HFFc6 (cell line): ENCODE measurements at regions not wholly inside any gene's neighbourhood (a gene's known extent, or its start where the extent isn't known, plus 50 kb on each side); places are given as distances from the start of the nearest gene placed in this dataset.

Experiments used
- DNase-seq: peaks from one replicate; pipeline ENCODE4 v3.0.0-alpha.2; 2018
- H3K27ac Mint-ChIP-seq: 2 replicates; pipeline ENCODE4 v1.8.0; 2020; ENCODE audit warnings: mild to moderate bottlenecking, mixed read lengths
- H3K27me3 Mint-ChIP-seq: 2 replicates; pipeline ENCODE4 v1.8.0; 2021; ENCODE audit warnings: mild to moderate bottlenecking, moderate library complexity, mixed read lengths; ENCODE audit not compliant: insufficient read depth
- H3K36me3 Mint-ChIP-seq: 2 replicates; pipeline ENCODE4 v1.8.0; 2021; ENCODE audit warnings: low read depth, mixed read lengths
- H3K4me1 Mint-ChIP-seq: 2 replicates; pipeline ENCODE4 v1.8.0; 2020; ENCODE audit warnings: low read depth, mixed read lengths
- H3K4me3 Mint-ChIP-seq: 2 replicates; pipeline ENCODE4 v1.8.0; 2020; ENCODE audit warnings: mild to moderate bottlenecking, moderate library complexity, mixed read lengths
- H3K9me3 Mint-ChIP-seq: 2 replicates; pipeline ENCODE4 v1.8.0; 2020; ENCODE audit warnings: mild to moderate bottlenecking, mixed read lengths
- TF ChIP-seq, protein P1 (sequence below): fragments of 200-600 bp; sonication (generic); IDR thresholded peaks from 2 replicates; pipeline ENCODE4 v1.5.0; 2021; ENCODE audit warnings: antibody characterized with exemption, mild to moderate bottlenecking

DNA sequence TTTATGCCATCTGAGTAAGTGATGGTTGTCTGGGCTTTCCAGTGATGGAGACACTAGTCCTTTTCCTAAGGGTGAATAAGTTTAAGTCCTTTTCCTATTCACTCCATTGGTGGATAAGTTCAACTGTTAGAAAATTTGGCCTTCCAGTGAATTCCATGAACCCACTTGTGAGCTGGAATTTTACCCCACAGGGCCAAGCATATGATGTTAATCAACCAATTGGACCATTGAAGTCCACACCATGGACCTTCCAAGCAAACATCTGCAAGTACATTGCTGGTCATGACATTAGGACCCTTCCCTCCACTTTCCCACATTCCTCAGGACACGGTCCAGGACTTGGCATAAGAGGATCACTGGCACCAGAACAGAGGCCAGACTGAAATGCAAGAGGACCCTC, 381.4 kb downstream of the RPS24 start:
- TF ChIP-seq, protein P1, sequence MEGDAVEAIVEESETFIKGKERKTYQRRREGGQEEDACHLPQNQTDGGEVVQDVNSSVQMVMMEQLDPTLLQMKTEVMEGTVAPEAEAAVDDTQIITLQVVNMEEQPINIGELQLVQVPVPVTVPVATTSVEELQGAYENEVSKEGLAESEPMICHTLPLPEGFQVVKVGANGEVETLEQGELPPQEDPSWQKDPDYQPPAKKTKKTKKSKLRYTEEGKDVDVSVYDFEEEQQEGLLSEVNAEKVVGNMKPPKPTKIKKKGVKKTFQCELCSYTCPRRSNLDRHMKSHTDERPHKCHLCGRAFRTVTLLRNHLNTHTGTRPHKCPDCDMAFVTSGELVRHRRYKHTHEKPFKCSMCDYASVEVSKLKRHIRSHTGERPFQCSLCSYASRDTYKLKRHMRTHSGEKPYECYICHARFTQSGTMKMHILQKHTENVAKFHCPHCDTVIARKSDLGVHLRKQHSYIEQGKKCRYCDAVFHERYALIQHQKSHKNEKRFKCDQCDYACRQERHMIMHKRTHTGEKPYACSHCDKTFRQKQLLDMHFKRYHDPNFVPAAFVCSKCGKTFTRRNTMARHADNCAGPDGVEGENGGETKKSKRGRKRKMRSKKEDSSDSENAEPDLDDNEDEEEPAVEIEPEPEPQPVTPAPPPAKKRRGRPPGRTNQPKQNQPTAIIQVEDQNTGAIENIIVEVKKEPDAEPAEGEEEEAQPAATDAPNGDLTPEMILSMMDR = no peak
- no peaks in the 10 kb centered on the region for H3K9me3 Mint-ChIP-seq
- H3K4me1 Mint-ChIP-seq = peaks cover 28% of the 10 kb centered on the region
- H3K4me3 Mint-ChIP-seq = no peak overlapping the region
- no peaks in the 10 kb centered on the region for H3K36me3 Mint-ChIP-seq
- peaks cover 1% of the 10 kb centered on the region for H3K27me3 Mint-ChIP-seq
- DNase-seq = no peak
- no peak overlapping the region for H3K27ac Mint-ChIP-seq

DNA sequence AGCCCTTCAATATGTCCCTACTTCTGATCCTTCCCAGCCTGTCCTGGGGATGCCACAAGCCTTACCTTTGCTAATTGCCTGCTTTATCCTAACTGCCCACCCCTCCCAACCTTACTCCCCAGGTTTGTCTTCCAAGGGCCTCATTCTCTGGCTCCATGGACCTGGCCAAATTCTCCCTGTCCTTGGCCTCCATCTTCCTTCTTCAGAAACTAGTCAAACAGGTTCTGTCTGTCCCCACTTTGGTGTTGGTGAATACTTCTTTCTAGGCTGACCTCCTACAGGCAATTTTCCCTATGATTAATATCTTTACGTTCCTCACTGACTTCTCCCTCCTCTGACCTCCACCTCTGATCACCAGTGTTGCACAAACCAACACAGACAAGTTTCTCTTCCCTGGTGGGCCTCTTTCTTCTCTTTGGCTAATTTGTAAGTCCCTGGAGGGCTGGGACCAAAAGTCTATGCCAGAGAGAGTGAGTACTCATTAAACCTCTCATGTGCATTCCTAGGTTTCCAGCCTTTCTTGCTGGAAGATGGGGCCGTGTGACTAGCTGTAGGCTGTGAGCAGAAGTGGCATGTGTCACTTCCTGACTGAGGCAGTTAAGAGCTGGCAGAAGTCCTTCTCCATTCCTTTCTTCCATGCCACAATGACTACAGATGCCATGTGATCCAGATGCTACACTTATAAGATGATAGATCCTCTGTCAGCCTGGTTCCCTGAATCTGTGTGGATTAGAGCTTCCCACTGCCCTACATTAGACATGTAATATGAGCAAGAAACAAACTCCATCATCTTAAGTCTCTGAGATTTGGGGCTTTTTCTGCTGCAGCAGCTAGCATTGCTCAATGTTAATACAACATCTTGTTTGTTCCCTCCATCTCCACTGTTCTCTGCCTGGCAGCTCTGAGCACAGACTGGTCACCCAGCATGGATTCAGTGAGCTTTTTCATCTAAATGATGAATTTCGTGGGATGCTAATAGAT, 382.7 kb downstream of the RPS24 start:
- Mint-ChIP-seq H3K27me3 (peaks cover 4% of the 10 kb centered on the region), H3K4me1 (peaks cover 28% of the 10 kb centered on the region), H3K27ac (peak overlapping the region; percentile 81), H3K36me3 (no peaks in the 10 kb centered on the region), H3K9me3 (no peaks in the 10 kb centered on the region), H3K4me3 (peak overlapping the region; percentile 38)
- peak; percentile 85 for DNase-seq
- TF ChIP-seq, protein P1 = no peak

DNA sequence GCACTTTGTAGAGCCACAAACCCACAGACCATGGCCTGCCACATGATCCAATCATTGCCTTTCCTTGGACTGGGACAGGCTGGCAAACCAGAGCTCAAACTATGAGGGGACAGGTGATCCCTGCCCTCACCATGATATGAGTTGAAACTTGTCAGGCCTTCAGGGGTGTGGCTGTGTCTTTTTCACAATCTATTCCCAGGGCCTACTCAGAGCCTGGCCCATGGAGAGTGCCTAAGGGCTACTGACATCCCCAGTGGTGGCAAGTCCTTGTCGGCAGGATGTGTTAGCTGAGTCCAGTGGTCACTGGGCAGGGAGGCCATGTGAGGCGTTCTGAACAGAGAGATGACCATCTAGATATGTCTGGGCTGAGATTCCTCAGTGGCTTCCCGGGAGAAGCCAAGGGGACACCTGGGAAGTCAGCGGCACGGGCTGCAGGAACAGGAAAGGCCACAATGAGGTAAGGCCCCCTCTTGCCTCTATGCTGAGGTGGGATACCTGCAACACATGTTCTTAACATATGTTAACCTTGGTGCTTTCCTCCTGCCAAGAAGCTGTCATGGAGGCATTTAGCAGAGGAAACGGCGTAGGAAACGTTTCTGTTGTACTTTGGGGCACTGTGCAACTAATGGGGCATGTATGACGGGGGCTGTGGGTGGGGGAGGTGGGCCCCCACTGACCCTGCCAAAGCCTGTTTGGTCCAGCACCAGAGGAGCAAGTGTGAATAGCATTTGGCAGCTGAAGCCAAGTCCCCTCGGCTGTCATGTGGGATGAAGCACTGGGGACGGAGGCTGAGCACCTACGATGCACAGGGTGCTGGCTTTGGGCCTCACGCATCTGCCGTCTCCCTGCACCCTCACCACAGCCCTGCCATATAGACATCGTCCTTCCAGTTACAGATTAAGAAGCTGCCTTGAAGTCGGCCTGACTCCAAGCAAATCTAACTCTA, 384.0 kb downstream of the RPS24 start:
- no peak for DNase-seq
- Mint-ChIP-seq H3K27ac (no peak overlapping the region), H3K9me3 (no peaks in the 10 kb centered on the region), H3K36me3 (no peaks in the 10 kb centered on the region), H3K4me3 (no peak overlapping the region), H3K27me3 (peaks cover 5% of the 10 kb centered on the region), H3K4me1 (peaks cover 28% of the 10 kb centered on the region)
- TF ChIP-seq, protein P1 = no peak

DNA sequence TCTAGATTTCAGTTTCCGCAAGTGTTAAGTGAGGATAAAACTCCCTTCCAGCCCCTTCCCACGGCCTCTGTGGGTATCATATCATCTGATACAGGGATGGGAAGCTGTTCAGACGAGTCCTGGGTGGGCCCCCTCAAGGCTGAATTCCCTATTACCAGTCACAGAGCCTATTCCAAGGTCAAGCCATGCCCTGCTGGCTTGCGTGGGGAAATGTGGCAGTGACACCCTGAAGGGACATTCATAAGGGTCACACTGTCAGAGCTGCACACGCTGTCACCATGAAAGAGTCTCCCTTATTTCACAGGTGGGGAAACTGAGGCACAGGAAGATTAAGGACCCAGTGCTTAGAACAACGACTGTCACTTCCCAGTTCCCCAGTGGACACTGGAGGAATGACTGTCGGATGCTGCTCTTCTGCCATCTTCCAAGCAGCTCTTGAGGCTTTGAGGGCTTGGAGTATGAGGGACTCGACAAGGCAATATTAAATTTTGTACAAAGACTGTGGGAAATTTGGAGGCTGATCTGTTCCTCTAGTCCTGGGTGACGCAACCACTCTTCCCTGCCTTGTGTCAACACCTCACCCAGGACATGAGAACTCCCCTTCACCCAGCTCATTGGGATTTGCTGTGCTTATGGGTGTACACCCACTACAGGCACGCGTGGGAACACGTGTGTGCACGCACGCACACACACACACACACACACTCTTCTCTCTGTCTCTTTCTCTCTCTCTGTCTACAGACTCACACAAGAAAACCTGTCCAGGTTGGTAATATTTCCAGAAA, 386.0 kb downstream of the RPS24 start:
- no peak for DNase-seq
- H3K4me1 Mint-ChIP-seq = peaks cover 21% of the 10 kb centered on the region
- TF ChIP-seq, protein P1 = peak; percentile 23; the same call in 1 of the 2 replicates
- H3K4me3 Mint-ChIP-seq = no peak overlapping the region
- H3K9me3 Mint-ChIP-seq = no peaks in the 10 kb centered on the region
- no peaks in the 10 kb centered on the region for H3K36me3 Mint-ChIP-seq
- no peak overlapping the region for H3K27ac Mint-ChIP-seq
- H3K27me3 Mint-ChIP-seq = peaks cover 12% of the 10 kb centered on the region
